Keratinocyte (primary cell): ENCODE measurements at regions not wholly inside any gene's neighbourhood (a gene's known extent, or its start where the extent isn't known, plus 50 kb on each side); places are given as distances from the start of the nearest gene placed in this dataset.

Experiments
- EZH2 ChIP-seq: IDR thresholded peaks from one replicate; pipeline ENCODE4 v1.6.1; 2012; ENCODE audit warnings: inconsistent platforms, mild to moderate bottlenecking, low read length, moderate library complexity
- TF ChIP-seq, protein P1 (sequence below), 3 experiments: IDR thresholded peaks in 1 of 3; conservative IDR thresholded peaks in 1 of 3; optimal IDR thresholded peaks in 1 of 3; 2 replicates in 2 of 3; 3 replicates in 1 of 3; pipeline versions ENCODE3 to v1.5.1; 2011; ENCODE audit warnings: low read length in 3 of 3, mild to moderate bottlenecking in 3 of 3, moderate library complexity in 2 of 3, control low read depth in 1 of 3, inconsistent platforms in 1 of 3; ENCODE audit not compliant: insufficient read depth in 2 of 3; ENCODE audit errors: extremely low read depth in 1 of 3

DNA sequence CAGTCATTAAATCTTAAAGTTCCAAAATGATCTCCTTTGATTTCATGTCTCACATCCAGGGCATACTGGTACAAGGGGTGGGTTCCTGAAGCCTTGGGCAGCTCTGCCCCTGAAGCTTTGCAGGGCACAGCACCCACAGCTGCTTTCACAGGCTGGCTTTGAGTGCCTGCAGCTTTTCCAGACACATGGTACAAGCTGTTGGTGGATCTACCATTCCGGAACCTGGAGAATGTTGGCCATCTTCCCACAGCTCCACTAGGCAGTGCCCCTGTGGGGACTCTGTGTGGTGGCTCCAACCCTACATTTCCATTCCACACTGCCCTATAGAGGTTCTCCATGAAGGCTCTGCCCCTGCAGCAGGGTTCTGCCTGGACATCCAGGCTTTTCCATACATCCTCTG lies 211.1 kb upstream of the THBS1 start:
- TF ChIP-seq, protein P1, sequence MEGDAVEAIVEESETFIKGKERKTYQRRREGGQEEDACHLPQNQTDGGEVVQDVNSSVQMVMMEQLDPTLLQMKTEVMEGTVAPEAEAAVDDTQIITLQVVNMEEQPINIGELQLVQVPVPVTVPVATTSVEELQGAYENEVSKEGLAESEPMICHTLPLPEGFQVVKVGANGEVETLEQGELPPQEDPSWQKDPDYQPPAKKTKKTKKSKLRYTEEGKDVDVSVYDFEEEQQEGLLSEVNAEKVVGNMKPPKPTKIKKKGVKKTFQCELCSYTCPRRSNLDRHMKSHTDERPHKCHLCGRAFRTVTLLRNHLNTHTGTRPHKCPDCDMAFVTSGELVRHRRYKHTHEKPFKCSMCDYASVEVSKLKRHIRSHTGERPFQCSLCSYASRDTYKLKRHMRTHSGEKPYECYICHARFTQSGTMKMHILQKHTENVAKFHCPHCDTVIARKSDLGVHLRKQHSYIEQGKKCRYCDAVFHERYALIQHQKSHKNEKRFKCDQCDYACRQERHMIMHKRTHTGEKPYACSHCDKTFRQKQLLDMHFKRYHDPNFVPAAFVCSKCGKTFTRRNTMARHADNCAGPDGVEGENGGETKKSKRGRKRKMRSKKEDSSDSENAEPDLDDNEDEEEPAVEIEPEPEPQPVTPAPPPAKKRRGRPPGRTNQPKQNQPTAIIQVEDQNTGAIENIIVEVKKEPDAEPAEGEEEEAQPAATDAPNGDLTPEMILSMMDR (optimal IDR thresholded peaks at IDR 0.05 in 1 of 3, IDR thresholded peaks at IDR 0.05 in 1 of 3, conservative IDR thresholded peaks at IDR 0.05 in 1 of 3; ENCODE audit: extremely low read depth in 1 of 3, insufficient read depth in 2 of 3, low read length in 3 of 3) = no peak
- no peak for TF ChIP-seq EZH2
